ENCODE measurements at regions not wholly inside any gene's neighbourhood (a gene's known extent, or its start where the extent isn't known, plus 50 kb on each side); places are given as distances from the start of the nearest gene placed in this dataset.
A peak's percentile ranks its signal among the peaks of the same experiment; 100 is the strongest.
"Not testable (repeated sequence)": the region's sequence is repeated elsewhere in the genome, so short reads cannot be mapped to it uniquely, and the experiment has no call there.

DNA sequence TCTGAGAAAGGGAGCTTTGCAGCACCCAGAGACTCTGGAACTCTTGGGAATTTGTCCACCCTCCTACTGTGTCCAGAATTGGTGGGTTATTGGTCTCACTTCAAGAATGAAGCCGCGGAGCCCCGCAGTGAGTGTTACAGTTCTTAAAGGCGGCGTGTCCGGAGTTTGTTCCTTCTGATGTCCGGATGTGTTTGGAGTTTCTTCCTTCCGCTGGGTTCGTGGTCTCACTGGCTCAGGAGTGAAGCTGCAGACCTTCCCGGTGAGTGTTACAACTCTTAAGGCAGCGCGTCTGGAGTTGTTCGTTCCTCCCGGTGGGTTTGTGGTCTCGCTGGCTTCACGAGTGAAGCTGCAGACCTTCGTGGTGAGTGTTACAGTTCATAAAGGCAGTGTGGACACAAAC is 824.7 kb downstream of the LRRTM4 start:
- ATAC-seq, result not testable (repeated sequence)

- peak; percentile 48; the same call in 1 of the 3 replicates for ATAC-seq
- TF ChIP-seq PPARA (CRISPR knock-in tag; IDR thresholded peaks at IDR 0.05; ENCODE audit: borderline replicate concordance) (no peak), ISL1 (CRISPR knock-in tag; IDR thresholded peaks at IDR 0.05) (peak; percentile 66), RARB (CRISPR knock-in tag; IDR thresholded peaks at IDR 0.05) (no peak), ZFP3 (CRISPR knock-in tag; IDR thresholded peaks at IDR 0.05) (no peak), TCF4 (CRISPR knock-in tag; IDR thresholded peaks at IDR 0.05; ENCODE audit: borderline replicate concordance) (peak; percentile 88), BACH2 (CRISPR knock-in tag; IDR thresholded peaks at IDR 0.05; ENCODE audit: borderline replicate concordance) (no peak), GLIS3 (CRISPR knock-in tag; IDR thresholded peaks at IDR 0.05) (peak; percentile 50; the same call in 1 of the 2 replicates), PATZ1 (CRISPR knock-in tag; IDR thresholded peaks at IDR 0.05; ENCODE audit: borderline replicate concordance) (no peak), ZC3H10 (CRISPR knock-in tag; IDR thresholded peaks at IDR 0.05) (no peak), ZFP30 (CRISPR knock-in tag; IDR thresholded peaks at IDR 0.05) (no peak), ZNF565 (CRISPR knock-in tag; conservative IDR thresholded peaks at IDR 0.05; ENCODE audit: low read depth) (no peak), OSR1 (CRISPR knock-in tag; IDR thresholded peaks at IDR 0.05) (no peak), CREB5 (CRISPR knock-in tag; IDR thresholded peaks at IDR 0.05; ENCODE audit: low read depth) (no peak), TOX (CRISPR knock-in tag; IDR thresholded peaks at IDR 0.05; ENCODE audit: borderline replicate concordance) (no peak), POU6F1 (CRISPR knock-in tag; IDR thresholded peaks at IDR 0.05; ENCODE audit: borderline replicate concordance, low read depth) (no peak), ARNTL (CRISPR knock-in tag; IDR thresholded peaks at IDR 0.05; ENCODE audit: borderline replicate concordance, low read depth) (no peak; the same call in 1 of the 2 replicates), SNAI2 (CRISPR knock-in tag; IDR thresholded peaks at IDR 0.05) (no peak), ESRRG (CRISPR knock-in tag; IDR thresholded peaks at IDR 0.05) (no peak), ZNF8 (CRISPR knock-in tag; IDR thresholded peaks at IDR 0.05) (no peak), ZNF70 (CRISPR knock-in tag; IDR thresholded peaks at IDR 0.05) (peak; percentile 78), CSRNP3 (CRISPR knock-in tag; IDR thresholded peaks at IDR 0.05) (peak; percentile 55; the same call in 1 of the 2 replicates), CSDC2 (CRISPR knock-in tag; IDR thresholded peaks at IDR 0.05) (no peak)
- TF ChIP-seq, protein P1, sequence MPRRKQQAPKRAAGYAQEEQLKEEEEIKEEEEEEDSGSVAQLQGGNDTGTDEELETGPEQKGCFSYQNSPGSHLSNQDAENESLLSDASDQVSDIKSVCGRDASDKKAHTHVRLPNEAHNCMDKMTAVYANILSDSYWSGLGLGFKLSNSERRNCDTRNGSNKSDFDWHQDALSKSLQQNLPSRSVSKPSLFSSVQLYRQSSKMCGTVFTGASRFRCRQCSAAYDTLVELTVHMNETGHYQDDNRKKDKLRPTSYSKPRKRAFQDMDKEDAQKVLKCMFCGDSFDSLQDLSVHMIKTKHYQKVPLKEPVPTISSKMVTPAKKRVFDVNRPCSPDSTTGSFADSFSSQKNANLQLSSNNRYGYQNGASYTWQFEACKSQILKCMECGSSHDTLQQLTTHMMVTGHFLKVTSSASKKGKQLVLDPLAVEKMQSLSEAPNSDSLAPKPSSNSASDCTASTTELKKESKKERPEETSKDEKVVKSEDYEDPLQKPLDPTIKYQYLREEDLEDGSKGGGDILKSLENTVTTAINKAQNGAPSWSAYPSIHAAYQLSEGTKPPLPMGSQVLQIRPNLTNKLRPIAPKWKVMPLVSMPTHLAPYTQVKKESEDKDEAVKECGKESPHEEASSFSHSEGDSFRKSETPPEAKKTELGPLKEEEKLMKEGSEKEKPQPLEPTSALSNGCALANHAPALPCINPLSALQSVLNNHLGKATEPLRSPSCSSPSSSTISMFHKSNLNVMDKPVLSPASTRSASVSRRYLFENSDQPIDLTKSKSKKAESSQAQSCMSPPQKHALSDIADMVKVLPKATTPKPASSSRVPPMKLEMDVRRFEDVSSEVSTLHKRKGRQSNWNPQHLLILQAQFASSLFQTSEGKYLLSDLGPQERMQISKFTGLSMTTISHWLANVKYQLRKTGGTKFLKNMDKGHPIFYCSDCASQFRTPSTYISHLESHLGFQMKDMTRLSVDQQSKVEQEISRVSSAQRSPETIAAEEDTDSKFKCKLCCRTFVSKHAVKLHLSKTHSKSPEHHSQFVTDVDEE (CRISPR knock-in tag; IDR thresholded peaks at IDR 0.05), result peak; percentile 86
Measured at GRCh38 chr2:76692908-76693307, 829.3 kb downstream of the LRRTM4 start.

GRCh38 chr2:76688732-76689131 is 833.4 kb downstream of the LRRTM4 start:
- ATAC-seq, result no peak

More at GRCh38 chr2:76688732-76689131, 833.4 kb downstream of the LRRTM4 start:
- TF ChIP-seq TOX (CRISPR knock-in tag; IDR thresholded peaks at IDR 0.05; ENCODE audit: borderline replicate concordance), result no peak
- no peak for TF ChIP-seq CSRNP3 (CRISPR knock-in tag; IDR thresholded peaks at IDR 0.05)
- TF ChIP-seq ZNF70 (CRISPR knock-in tag; IDR thresholded peaks at IDR 0.05), result no peak
- TF ChIP-seq GLIS3 (CRISPR knock-in tag; IDR thresholded peaks at IDR 0.05), result no peak
- TF ChIP-seq ISL1 (CRISPR knock-in tag; IDR thresholded peaks at IDR 0.05), result no peak
- no peak for TF ChIP-seq CREB5 (CRISPR knock-in tag; IDR thresholded peaks at IDR 0.05; ENCODE audit: low read depth)
- no peak for TF ChIP-seq OSR1 (CRISPR knock-in tag; IDR thresholded peaks at IDR 0.05)
- TF ChIP-seq ZFP3 (CRISPR knock-in tag; IDR thresholded peaks at IDR 0.05), result no peak
- TF ChIP-seq TCF4 (CRISPR knock-in tag; IDR thresholded peaks at IDR 0.05; ENCODE audit: borderline replicate concordance), result no peak
- TF ChIP-seq CSDC2 (CRISPR knock-in tag; IDR thresholded peaks at IDR 0.05), result no peak
- TF ChIP-seq BACH2 (CRISPR knock-in tag; IDR thresholded peaks at IDR 0.05; ENCODE audit: borderline replicate concordance), result no peak
- TF ChIP-seq RARB (CRISPR knock-in tag; IDR thresholded peaks at IDR 0.05), result no peak
- TF ChIP-seq ZNF565 (CRISPR knock-in tag; conservative IDR thresholded peaks at IDR 0.05; ENCODE audit: low read depth), result no peak

Measured in SK-N-SH treated with all-trans-retinoic acid at 6 μM for 48 hours (cell line).